ENCODE measurements at regions not wholly inside any gene's neighbourhood (a gene's known extent, or its start where the extent isn't known, plus 50 kb on each side); places are given as distances from the start of the nearest gene placed in this dataset.

- DNase-seq = peak; percentile 50
These were observed 294.7 kb downstream of the C7orf25 start for GRCh38 chr7:42617071-42617765.

GRCh38 chr7:42614636-42615035 is 297.2 kb downstream of the C7orf25 start:
- no peak for DNase-seq

GRCh38 chr7:42611961-42612360 is 299.9 kb downstream of the C7orf25 start:
- no peak for DNase-seq

- no peak for DNase-seq
These were observed 300.5 kb downstream of the C7orf25 start for GRCh38 chr7:42611289-42611928.

- DNase-seq = no peak
These were observed 305.5 kb downstream of the C7orf25 start for GRCh38 chr7:42606193-42606905.

GRCh38 chr7:42605406-42606192 is 306.3 kb downstream of the C7orf25 start:
- DNase-seq = peak; percentile 57

- no peak for DNase-seq
These were observed 308.4 kb downstream of the C7orf25 start for GRCh38 chr7:42603496-42603895.

- DNase-seq = no peak
These were observed 314.6 kb downstream of the C7orf25 start for GRCh38 chr7:42597300-42597699.

- DNase-seq = no peak
These were observed 315.1 kb downstream of the C7orf25 start for GRCh38 chr7:42596737-42597136.

GRCh38 chr7:42593860-42594259 is 318.0 kb downstream of the C7orf25 start:
- DNase-seq = no peak

GRCh38 chr7:42590771-42591310 is 321.0 kb downstream of the C7orf25 start:
- no peak for DNase-seq

- no peak for DNase-seq
These were observed 323.0 kb downstream of the C7orf25 start for GRCh38 chr7:42588876-42589275.

GRCh38 chr7:42587806-42588205 is 324.1 kb downstream of the C7orf25 start:
- DNase-seq = no peak

- no peak for DNase-seq
These were observed 331.8 kb downstream of the C7orf25 start for GRCh38 chr7:42580061-42580460.

GRCh38 chr7:42575171-42575570 is 336.7 kb downstream of the C7orf25 start:
- DNase-seq = no peak

GRCh38 chr7:42574685-42575084 is 337.2 kb downstream of the C7orf25 start:
- no peak for DNase-seq

- no peak for DNase-seq
These were observed 337.1 kb upstream of the GLI3 start for GRCh38 chr7:42573881-42574672.

GRCh38 chr7:42572561-42572960 is 335.6 kb upstream of the GLI3 start:
- DNase-seq = no peak

- no peak for DNase-seq
These were observed 335.0 kb upstream of the GLI3 start for GRCh38 chr7:42572056-42572455.

- DNase-seq = no peak
These were observed 333.9 kb upstream of the GLI3 start for GRCh38 chr7:42570944-42571343.

GRCh38 chr7:42567051-42567450 is 330.0 kb upstream of the GLI3 start:
- no peak for DNase-seq

GRCh38 chr7:42561797-42562196 is 324.8 kb upstream of the GLI3 start:
- no peak for DNase-seq
